ENCODE measurements at regions not wholly inside any gene's neighbourhood (a gene's known extent, or its start where the extent isn't known, plus 50 kb on each side); places are given as distances from the start of the nearest gene placed in this dataset.
"Not testable (repeated sequence)": the region's sequence is repeated elsewhere in the genome, so short reads cannot be mapped to it uniquely, and the experiment has no call there.

DNA sequence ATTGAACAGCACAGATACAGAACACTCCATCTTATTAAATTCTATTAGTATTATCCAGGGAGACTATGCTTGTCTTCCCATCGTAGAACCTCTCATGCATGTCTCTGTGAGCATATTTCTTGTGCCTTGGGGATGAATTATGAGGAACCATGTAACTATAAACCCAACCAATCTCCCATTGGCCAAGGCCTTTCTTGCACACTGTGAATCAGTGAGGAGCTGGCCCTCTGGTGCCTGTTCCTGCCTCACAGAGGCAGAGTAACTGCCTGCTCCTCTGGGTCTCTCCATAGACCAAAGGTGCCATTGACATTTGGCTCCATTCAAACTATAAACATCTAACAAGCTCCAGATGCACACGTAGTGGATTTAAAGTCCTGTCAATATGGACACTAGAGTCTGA, 190.4 kb downstream of the ENC1 start:
- no peak overlapping the region for H3K9ac ChIP-seq (ENCODE audit: low read length in 5 of 5)
- no peaks in the 10 kb centered on the region for H3K9me3 ChIP-seq (ENCODE audit: control insufficient read depth in 5 of 5, low read length in 5 of 5)
- no peaks in the 10 kb centered on the region for H3K36me3 ChIP-seq (ENCODE audit: control insufficient read depth in 5 of 5, insufficient read depth in 5 of 5, low read length in 5 of 5)
- no peak overlapping the region for H3K27ac ChIP-seq (ENCODE audit: low read depth, low read length)
- H3K4me3 ChIP-seq (ENCODE audit: low read depth in 1 of 5, low read length in 5 of 5), result no peak overlapping the region
- H3K27me3 ChIP-seq (ENCODE audit: control insufficient read depth in 5 of 5, insufficient read depth in 4 of 5, low read length in 5 of 5), result no peaks in the 10 kb centered on the region
- peaks cover 0 to 13% (median 5%) of the 10 kb centered on the region in 5 donors for H3K4me1 ChIP-seq (ENCODE audit: control insufficient read depth in 5 of 5, insufficient read depth in 5 of 5, low read length in 5 of 5)

DNA sequence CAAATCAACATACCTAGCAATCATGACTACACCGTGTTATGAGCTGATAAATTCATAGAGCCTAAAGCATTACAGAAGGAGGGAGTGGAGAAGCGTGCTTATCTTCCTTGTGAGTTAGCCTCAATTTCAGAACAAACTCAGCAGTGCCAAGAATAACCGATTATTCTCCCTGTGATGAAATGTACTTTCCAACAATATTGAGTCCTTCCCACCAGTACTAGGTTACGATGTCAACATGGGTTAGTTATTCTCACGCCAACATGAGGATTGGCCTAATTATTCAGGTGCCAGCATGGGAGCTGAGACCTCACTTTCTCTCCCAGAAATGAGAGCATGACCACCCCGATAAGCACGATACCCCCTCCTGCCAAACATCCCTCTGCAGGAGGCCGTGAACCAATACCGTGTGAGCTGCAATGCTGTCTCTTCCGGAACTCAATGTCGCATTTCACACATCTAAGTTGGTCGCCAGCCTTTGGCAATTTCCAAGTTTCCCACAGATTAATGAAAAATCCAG, 193.7 kb downstream of the ENC1 start:
- no peaks in the 10 kb centered on the region for H3K9me3 ChIP-seq (ENCODE audit: control insufficient read depth in 5 of 5, low read length in 5 of 5)
- no peaks in the 10 kb centered on the region for H3K36me3 ChIP-seq (ENCODE audit: control insufficient read depth in 5 of 5, insufficient read depth in 5 of 5, low read length in 5 of 5)
- H3K4me3 ChIP-seq (ENCODE audit: low read depth in 1 of 5, low read length in 5 of 5), result no peak overlapping the region
- peaks cover 0 to 13% (median 5%) of the 10 kb centered on the region in 5 donors for H3K4me1 ChIP-seq (ENCODE audit: control insufficient read depth in 5 of 5, insufficient read depth in 5 of 5, low read length in 5 of 5)
- no peak overlapping the region for H3K9ac ChIP-seq (ENCODE audit: low read length in 5 of 5)
- no peaks in the 10 kb centered on the region for H3K27me3 ChIP-seq (ENCODE audit: control insufficient read depth in 5 of 5, insufficient read depth in 4 of 5, low read length in 5 of 5)
- H3K27ac ChIP-seq (ENCODE audit: low read depth, low read length), result no peak overlapping the region

DNA sequence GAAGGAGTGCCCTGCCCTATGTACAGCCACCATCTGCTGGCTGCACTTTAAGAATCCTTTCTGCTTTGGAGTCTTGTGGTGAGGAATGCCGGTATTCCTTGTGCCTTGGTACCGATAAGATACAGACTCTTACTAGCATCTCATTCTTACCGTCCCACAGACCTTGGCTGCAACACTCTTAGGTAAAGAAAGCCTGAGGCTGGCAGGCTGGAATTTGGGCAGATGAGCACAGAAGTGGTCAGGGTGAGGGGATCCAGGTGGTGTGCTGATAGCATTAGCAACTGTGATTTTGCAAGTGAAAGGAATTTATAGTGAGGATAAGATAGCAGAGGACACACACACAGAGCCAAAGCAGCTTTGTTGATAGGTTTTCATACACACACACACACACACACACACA, 198.1 kb downstream of the ENC1 start:
- peaks cover 0 to 10% (median 5%) of the 10 kb centered on the region in 5 donors for H3K4me1 ChIP-seq (ENCODE audit: control insufficient read depth in 5 of 5, insufficient read depth in 5 of 5, low read length in 5 of 5)
- H3K27me3 ChIP-seq (ENCODE audit: control insufficient read depth in 5 of 5, insufficient read depth in 4 of 5, low read length in 5 of 5), result no peaks in the 10 kb centered on the region

DNA sequence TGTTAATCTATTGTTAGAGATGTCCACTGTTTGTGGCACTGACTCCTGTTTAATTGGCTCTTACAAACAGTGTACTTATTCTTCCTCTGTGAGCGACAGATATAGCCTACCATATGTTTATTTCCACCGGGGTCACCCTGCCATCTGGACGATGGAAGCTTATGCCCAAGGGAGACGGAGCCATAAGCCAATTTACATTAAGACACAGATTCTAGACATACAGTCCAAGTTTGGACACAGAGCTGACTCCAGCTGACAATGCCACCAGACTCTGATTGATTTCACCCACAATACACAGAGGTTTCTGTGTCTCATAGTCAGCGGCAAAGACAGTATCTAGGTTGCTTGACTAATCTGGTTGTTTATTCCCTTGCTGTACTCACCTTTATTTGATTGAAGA, 198.9 kb downstream of the ENC1 start:
- no peak overlapping the region for H3K9ac ChIP-seq (ENCODE audit: low read length in 5 of 5)
- H3K4me1 ChIP-seq (ENCODE audit: control insufficient read depth in 5 of 5, insufficient read depth in 5 of 5, low read length in 5 of 5), result peaks cover 0 to 2% (median 1%) of the 10 kb centered on the region in 5 donors
- H3K27ac ChIP-seq (ENCODE audit: low read depth, low read length), result no peak overlapping the region
- H3K27me3 ChIP-seq (ENCODE audit: control insufficient read depth in 5 of 5, insufficient read depth in 4 of 5, low read length in 5 of 5), result no peaks in the 10 kb centered on the region
- H3K9me3 ChIP-seq (ENCODE audit: control insufficient read depth in 5 of 5, low read length in 5 of 5), result no peaks in the 10 kb centered on the region
- no peaks in the 10 kb centered on the region for H3K36me3 ChIP-seq (ENCODE audit: control insufficient read depth in 5 of 5, insufficient read depth in 5 of 5, low read length in 5 of 5)
- H3K4me3 ChIP-seq (ENCODE audit: low read depth in 1 of 5, low read length in 5 of 5), result no peak overlapping the region

More for the DNA sequence above, 198.1 kb downstream of the ENC1 start:
- Histone ChIP-seq H3K9ac (ENCODE audit: low read length in 5 of 5) (no peak overlapping the region), H3K36me3 (ENCODE audit: control insufficient read depth in 5 of 5, insufficient read depth in 5 of 5, low read length in 5 of 5) (no peaks in the 10 kb centered on the region), H3K27ac (ENCODE audit: low read depth, low read length) (no peak overlapping the region), H3K9me3 (ENCODE audit: control insufficient read depth in 5 of 5, low read length in 5 of 5) (no peaks in the 10 kb centered on the region), H3K4me3 (ENCODE audit: low read depth in 1 of 5, low read length in 5 of 5) (no peak overlapping the region)

DNA sequence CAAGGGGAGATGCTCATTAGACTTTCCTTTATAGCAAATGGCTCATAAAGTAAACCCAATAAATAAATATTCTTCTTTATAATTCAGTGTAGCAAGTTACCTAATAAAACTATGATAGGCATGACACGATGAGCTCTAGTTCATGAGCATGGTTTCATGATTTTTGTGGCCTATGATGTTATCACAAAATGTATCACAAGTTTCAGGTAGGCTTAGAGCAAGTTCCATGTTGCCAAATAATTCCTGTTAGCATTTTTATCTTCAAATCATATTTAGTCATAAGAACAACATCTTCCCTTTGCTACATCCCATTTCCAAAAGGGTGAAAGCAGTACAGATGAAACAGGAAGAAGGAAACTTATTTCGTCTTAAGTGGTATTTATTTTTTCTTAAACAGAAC, 200.2 kb downstream of the ENC1 start:
- H3K27me3 ChIP-seq (ENCODE audit: control insufficient read depth in 5 of 5, insufficient read depth in 4 of 5, low read length in 5 of 5), result no peaks in the 10 kb centered on the region
- H3K4me3 ChIP-seq (ENCODE audit: low read depth in 1 of 5, low read length in 5 of 5), result no peak overlapping the region
- H3K9me3 ChIP-seq (ENCODE audit: control insufficient read depth in 5 of 5, low read length in 5 of 5), result no peaks in the 10 kb centered on the region
- no peak overlapping the region for H3K27ac ChIP-seq (ENCODE audit: low read depth, low read length)
- no peaks in the 10 kb centered on the region for H3K4me1 ChIP-seq (ENCODE audit: control insufficient read depth in 5 of 5, insufficient read depth in 5 of 5, low read length in 5 of 5)
- no peak overlapping the region for H3K9ac ChIP-seq (ENCODE audit: low read length in 5 of 5)
- H3K36me3 ChIP-seq (ENCODE audit: control insufficient read depth in 5 of 5, insufficient read depth in 5 of 5, low read length in 5 of 5), result no peaks in the 10 kb centered on the region

DNA sequence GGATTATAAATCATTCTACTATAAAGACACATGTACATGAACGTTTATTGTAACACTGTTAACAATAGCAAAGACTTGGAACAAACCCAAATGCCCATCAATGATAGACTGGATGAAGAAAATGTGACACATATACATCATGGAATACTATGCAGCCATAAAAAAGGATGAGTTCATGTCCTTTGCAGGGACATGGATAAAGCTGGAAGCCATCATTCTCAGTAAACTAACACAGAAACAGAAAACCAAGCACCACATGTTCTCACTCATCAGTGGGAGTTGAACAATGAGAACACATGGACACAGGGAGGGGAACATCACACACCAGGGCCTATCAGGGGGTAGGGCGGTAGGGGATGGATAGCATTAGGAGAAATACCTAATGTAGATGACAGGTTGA, 202.7 kb downstream of the ENC1 start:
- H3K27ac ChIP-seq (ENCODE audit: low read depth, low read length), result not testable (repeated sequence)

DNA sequence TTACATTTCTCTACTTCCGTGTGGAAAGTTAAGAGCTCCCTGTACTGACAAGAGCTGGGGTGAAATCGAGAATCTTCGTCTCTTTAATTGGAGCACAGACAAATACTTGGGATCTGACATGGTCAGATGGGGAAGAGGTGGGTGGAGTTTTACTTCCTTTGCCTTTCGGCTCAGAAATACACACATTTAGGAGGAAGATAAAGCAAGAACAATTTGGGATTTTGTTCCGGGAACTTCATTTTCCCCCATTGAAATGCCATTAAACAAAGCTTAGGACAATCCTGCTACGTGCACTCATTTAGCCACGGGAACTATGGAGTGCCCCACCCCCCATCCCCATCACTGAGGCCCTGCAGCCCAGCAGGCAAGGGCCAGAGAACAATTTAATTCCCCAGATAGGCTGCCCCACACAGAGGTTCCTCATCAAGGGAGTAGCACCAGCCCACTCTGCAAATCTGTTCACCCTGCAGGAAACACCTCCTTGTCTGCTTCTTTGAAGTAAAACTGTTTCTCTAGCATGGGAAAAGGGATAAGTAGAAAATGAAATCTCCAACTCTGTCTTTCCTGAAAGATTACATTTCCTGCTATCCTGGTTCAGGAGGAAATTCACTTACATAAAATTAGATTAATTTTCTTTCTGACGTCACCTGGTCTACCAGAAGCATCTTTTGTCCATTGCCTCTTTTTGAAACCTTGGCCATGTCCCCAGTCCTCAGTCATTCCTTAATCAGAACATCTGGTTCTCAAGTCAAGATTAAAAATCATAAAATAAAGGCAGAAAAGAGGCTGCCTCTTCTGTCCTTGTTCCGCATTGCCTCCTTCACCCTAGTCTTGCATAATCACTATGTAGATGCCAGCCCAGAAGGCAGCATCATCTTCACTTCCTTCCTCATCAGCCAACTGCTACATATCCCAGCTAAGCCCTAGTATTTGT, 206.4 kb downstream of the ENC1 start:
- no peaks in the 10 kb centered on the region for H3K9me3 ChIP-seq (ENCODE audit: control insufficient read depth in 5 of 5, low read length in 5 of 5)
- H3K36me3 ChIP-seq (ENCODE audit: control insufficient read depth in 5 of 5, insufficient read depth in 5 of 5, low read length in 5 of 5), result no peaks in the 10 kb centered on the region
- H3K27me3 ChIP-seq (ENCODE audit: control insufficient read depth in 5 of 5, insufficient read depth in 4 of 5, low read length in 5 of 5), result no peaks in the 10 kb centered on the region
- peak overlapping the region in 1 of 5 donors; percentile 14 for H3K9ac ChIP-seq (ENCODE audit: low read length in 5 of 5)
- H3K4me1 ChIP-seq (ENCODE audit: control insufficient read depth in 5 of 5, insufficient read depth in 5 of 5, low read length in 5 of 5), result peaks cover 5 to 30% (median 22%) of the 10 kb centered on the region in 5 donors
- H3K4me3 ChIP-seq (ENCODE audit: low read depth in 1 of 5, low read length in 5 of 5), result peak overlapping the region in 1 of 5 donors; percentile 23
- H3K27ac ChIP-seq (ENCODE audit: low read depth, low read length), result no peak overlapping the region

More for the DNA sequence above, 202.7 kb downstream of the ENC1 start:
- not testable (repeated sequence) for H3K4me3 ChIP-seq (ENCODE audit: low read depth in 1 of 5, low read length in 5 of 5); H3K9ac ChIP-seq (ENCODE audit: low read length in 5 of 5); H3K36me3 ChIP-seq (ENCODE audit: control insufficient read depth in 5 of 5, insufficient read depth in 5 of 5, low read length in 5 of 5); H3K27me3 ChIP-seq (ENCODE audit: control insufficient read depth in 5 of 5, insufficient read depth in 4 of 5, low read length in 5 of 5); H3K9me3 ChIP-seq (ENCODE audit: control insufficient read depth in 5 of 5, low read length in 5 of 5)
- peaks cover 0 to 15% (median 10%) of the 10 kb centered on the region in 5 donors for H3K4me1 ChIP-seq (ENCODE audit: control insufficient read depth in 5 of 5, insufficient read depth in 5 of 5, low read length in 5 of 5)

DNA sequence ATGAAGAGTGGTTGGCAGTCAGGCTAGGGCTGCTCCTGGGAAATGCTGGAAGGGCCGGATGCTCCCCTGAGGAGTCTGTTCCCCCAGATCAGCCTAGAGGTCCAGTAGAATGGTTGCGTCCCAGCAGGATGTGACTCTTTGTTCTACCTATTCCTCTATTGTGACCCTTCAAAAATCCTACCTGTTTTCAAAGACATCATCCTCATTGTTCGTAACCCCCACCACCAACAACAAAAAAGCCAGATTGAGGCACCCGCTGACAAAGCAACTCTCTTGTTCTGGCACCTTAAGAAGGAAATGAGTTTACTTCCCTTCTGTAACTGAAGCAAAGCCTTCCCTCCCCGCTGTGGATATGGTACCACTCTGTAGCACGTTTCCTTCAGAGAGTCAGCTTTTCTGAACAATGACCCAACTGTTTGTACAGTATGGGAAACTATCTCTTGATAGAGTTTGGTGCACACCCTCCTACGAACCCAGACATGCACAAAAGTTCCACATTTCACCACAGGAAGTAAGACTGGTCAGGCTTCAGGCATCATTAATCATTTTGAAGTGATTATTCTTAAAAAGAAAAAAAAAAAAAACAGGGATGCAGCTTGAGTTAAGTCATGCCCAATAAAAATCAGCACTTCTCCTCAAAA, 207.2 kb downstream of the ENC1 start:
- Histone ChIP-seq H3K27me3 (ENCODE audit: control insufficient read depth in 5 of 5, insufficient read depth in 4 of 5, low read length in 5 of 5) (no peaks in the 10 kb centered on the region), H3K4me1 (ENCODE audit: control insufficient read depth in 5 of 5, insufficient read depth in 5 of 5, low read length in 5 of 5) (peaks cover 5 to 30% (median 22%) of the 10 kb centered on the region in 5 donors), H3K27ac (ENCODE audit: low read depth, low read length) (no peak overlapping the region), H3K36me3 (ENCODE audit: control insufficient read depth in 5 of 5, insufficient read depth in 5 of 5, low read length in 5 of 5) (no peaks in the 10 kb centered on the region), H3K4me3 (ENCODE audit: low read depth in 1 of 5, low read length in 5 of 5) (no peak overlapping the region), H3K9ac (ENCODE audit: low read length in 5 of 5) (peak overlapping the region in 1 of 5 donors; percentile 14), H3K9me3 (ENCODE audit: control insufficient read depth in 5 of 5, low read length in 5 of 5) (no peaks in the 10 kb centered on the region)

DNA sequence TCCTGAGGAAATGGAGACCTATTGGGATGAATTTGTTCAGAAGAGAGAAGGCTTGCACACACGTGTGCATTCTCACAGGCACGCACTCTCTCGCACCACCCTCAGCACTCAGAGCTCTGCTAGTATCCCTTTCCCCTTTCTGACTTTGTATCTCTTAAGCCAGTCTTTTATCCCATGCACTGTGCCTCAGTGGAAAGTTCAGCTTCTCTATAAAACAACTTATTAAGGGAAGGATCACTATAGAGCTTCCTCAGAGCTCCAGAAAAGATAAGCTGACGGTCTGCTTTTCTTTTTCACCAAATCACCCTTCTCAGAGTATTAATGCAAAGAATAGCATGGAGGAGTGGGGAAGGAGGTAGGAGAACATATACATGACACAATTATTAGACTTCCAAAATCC, 207.8 kb downstream of the ENC1 start:
- H3K27ac ChIP-seq (ENCODE audit: low read depth, low read length), result no peak overlapping the region
- H3K36me3 ChIP-seq (ENCODE audit: control insufficient read depth in 5 of 5, insufficient read depth in 5 of 5, low read length in 5 of 5), result no peaks in the 10 kb centered on the region
- peaks cover 5 to 30% (median 22%) of the 10 kb centered on the region in 5 donors for H3K4me1 ChIP-seq (ENCODE audit: control insufficient read depth in 5 of 5, insufficient read depth in 5 of 5, low read length in 5 of 5)
- H3K27me3 ChIP-seq (ENCODE audit: control insufficient read depth in 5 of 5, insufficient read depth in 4 of 5, low read length in 5 of 5), result no peaks in the 10 kb centered on the region
- H3K9ac ChIP-seq (ENCODE audit: low read length in 5 of 5), result no peak overlapping the region
- no peak overlapping the region for H3K4me3 ChIP-seq (ENCODE audit: low read depth in 1 of 5, low read length in 5 of 5)
- H3K9me3 ChIP-seq (ENCODE audit: control insufficient read depth in 5 of 5, low read length in 5 of 5), result no peaks in the 10 kb centered on the region

DNA sequence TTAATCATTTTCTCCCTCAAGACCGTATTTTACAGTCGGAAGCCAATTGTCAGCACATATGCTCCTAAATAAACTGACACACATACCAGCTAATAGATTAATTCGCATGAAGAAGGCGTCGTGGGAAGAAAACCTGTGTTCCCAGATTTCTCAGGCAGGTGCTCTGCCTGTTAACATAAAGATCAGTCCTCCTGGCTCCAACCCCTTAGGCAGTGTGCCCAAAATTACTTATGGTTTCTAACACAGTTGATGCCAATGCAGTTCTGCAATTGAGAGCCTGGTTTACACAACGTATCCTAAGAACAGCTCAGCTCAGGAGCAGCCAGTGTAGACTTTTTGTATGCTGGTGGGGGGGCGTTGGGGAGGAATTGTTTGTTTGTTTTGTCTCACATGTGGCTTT, 208.3 kb downstream of the ENC1 start:
- Histone ChIP-seq H3K9ac (ENCODE audit: low read length in 5 of 5) (no peak overlapping the region), H3K27me3 (ENCODE audit: control insufficient read depth in 5 of 5, insufficient read depth in 4 of 5, low read length in 5 of 5) (no peaks in the 10 kb centered on the region), H3K27ac (ENCODE audit: low read depth, low read length) (no peak overlapping the region), H3K9me3 (ENCODE audit: control insufficient read depth in 5 of 5, low read length in 5 of 5) (no peaks in the 10 kb centered on the region), H3K36me3 (ENCODE audit: control insufficient read depth in 5 of 5, insufficient read depth in 5 of 5, low read length in 5 of 5) (no peaks in the 10 kb centered on the region), H3K4me1 (ENCODE audit: control insufficient read depth in 5 of 5, insufficient read depth in 5 of 5, low read length in 5 of 5) (peaks cover 5 to 30% (median 22%) of the 10 kb centered on the region in 5 donors), H3K4me3 (ENCODE audit: low read depth in 1 of 5, low read length in 5 of 5) (no peak overlapping the region)

Data from subcutaneous abdominal adipose tissue (tissue), 5 donors.